ENCODE measurements at regions not wholly inside any gene's neighbourhood (a gene's known extent, or its start where the extent isn't known, plus 50 kb on each side); places are given as distances from the start of the nearest gene placed in this dataset.

DNA sequence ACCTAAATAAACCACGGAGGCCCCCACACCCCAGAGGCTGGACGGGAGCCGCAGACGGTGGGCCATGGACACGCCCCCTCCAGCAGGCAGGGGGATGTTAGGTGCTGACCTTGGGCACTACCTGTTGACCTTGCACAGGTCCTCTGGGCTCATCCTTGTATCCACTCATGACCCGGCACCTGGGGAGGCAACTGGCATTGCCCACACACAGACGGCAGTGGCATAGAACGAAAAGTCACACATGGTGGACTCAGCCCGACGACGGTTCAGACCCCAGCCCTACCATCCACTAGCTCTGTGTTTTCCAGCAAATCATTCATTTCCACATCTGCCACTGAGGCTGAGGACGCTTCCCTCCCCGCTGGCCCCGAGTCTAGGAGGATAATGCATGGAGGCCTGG, 247.7 kb upstream of the PPP2R2D start:
- DNase-seq = no peak

DNA sequence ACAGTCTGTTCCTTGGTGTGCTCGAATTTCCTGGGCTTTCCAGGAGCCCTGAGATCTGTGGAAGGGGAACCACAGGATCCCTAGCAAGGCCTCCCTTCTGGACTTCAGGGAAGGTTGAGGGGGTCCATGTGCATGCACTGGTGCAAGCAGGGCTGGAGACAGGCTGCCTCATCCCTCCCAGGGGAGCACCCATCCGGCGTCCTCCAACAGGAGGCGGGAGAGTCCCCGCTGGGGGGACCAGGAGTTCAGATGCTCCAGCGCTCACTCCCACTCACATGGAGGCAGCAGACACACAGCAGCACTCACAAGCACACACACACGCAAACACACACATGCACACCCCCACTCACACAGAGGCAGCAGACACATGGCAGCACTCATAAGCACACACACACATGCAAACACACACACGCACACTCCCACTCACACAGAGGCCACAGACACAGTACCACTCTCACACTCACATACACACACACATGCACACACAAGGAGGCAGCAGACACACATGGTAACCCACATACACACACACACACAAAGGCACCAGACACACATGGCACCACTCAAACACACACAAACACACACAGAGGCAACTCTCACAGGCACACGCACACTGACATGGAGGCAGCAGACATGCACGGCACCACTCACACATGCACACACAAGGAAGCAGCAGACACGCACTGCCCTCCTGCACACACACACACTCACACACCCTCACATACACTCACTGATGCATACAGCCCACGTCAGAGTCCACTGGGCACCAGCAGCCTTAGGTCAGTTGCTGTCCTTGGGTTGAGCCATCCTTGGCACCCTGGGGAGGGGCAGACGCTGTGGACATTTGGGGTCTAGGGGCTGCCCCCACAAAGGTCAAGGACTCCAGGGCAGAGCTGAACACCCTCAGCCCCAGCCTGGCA, 247.0 kb upstream of the PPP2R2D start:
- DNase-seq = no peak

DNA sequence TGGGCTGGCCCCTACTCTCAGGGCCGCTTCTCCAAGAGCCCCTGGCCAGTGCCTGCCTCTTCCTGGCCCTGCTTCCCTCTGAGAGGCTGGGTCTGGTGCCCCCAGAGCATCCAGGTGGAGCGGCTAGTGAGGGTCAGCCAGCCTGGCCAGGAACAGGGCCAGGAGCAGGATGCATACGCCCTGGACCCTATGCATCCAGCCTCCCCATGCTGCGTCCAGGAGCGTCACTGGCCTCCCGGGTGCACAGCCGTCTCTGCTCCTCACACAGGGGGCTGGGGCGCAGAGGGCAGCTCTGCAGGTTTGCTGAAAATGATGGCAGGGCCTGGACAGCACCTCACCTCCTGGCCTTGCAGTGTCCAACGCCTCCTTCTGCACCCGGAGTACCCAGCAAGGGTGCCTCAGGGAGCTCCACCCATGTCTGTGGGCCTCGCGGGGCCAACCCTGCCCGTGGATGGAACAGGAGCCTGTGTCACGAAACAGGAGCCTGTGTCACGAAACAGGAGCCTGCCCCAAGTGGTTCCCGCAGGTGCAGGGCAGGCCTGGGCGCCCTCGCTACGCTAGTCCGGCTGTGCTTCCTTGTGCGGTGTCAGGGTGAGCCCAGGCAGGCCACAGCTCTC, 246.2 kb upstream of the PPP2R2D start:
- DNase-seq = no peak

DNA sequence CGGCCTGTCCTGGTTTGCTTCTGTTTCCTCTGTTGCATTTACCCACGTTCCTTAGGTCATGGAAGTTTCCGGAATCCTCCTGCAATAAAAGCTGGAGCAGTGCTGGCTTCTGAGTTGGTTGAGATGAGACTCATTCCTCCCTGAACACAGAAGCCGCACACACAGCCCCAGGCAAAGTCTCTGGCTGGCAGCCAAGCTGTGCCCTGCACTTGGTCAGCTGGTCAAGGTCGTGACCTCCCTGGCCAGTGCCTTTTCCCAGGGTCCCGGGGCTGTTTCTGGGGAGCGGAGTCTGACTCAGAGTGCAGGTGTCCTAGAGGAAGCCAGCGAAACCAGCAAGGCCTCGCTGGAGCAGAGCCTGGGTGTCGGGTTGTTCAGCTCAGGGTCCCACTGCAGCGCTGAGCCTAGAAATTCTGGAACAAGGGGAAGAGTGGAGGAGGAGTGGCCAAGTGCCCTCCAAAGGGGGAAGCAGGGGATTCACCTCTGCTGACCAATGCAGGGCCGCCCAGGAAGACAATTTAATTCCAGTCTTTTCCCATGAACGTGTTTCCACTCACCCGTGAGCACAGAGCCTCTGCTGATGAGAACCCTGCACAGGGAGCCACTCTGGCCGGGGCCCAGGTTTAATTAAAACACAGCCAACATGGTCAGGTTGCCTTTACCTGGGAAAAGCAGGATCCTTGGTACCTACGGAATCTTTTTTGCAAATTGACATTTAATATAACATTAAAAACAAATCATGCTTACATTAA, 245.5 kb upstream of the PPP2R2D start:
- no peak for DNase-seq

DNA sequence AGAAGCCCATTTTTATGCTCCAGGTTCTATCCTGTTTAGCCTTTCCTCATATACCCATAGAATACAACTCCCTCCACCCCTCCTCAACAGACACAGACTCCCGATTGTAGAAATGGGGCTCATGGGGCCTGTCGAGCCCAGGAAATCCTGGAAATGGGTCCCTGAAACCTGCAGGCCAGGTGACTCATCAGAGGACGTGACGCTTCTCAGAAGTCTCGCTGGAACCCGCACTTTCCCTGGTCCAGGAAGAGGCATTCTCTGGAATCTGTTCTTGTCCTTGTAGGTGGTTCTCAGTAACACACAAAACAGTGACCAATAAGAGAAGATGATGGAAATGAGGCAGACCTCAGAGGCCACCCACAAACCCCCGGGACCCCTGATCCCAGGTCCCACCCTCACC, 244.8 kb upstream of the PPP2R2D start:
- no peak for DNase-seq

DNA sequence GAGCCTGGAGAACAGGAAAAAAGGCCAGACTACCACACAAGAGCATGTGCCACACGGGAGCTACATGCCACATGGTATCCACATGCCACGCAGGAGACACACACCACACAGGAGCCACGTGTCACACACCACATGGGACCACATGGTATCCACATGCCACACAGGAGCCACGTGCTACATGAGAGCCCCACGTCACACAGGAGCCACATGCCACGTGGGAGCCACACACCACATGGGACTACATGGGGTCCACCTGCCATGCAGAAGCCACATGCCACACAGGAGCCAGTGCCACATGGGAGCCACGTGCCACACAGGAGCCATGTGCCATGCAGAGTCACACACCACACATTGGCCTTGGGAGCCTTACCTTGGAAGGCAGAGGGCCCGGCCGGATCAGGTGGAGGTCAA, 244.4 kb upstream of the PPP2R2D start:
- no peak for DNase-seq

DNA sequence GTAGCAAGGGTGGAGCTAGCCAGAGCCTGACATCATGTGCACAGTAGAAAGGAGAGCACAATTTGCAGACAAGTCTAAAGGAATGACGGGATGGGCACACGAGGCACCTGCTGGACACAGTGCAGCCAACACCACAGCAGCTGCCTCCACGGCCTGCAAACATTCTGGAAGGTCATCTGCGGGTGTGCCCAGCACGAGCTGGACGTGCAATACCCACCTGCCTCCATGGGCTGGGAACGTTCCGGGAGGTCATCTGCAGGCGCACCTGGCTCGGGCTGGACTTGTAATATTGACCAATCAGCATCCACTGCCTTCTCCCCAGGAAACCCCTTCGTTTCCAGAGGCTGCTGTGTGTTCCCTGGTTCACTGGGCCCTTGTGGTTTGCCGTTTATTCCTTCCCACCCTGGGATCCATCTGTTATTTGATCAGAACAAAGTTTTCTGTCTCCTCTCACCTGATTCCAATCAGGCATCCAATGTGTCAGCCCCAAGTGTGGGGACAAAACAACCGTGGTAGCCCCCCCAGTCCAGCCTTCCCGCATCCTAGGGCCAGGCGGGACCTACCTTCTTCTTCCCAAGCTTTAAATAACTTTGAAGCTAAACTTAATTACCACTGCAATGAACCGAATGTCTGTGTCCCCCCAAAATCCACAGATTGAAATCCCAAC, 243.4 kb upstream of the PPP2R2D start:
- DNase-seq = no peak

GRCh38 chr10:131657985-131658330, 242.8 kb upstream of the PPP2R2D start:
- no peak for DNase-seq

GRCh38 chr10:131658476-131659110, 242.2 kb upstream of the PPP2R2D start:
- no peak for DNase-seq

DNA sequence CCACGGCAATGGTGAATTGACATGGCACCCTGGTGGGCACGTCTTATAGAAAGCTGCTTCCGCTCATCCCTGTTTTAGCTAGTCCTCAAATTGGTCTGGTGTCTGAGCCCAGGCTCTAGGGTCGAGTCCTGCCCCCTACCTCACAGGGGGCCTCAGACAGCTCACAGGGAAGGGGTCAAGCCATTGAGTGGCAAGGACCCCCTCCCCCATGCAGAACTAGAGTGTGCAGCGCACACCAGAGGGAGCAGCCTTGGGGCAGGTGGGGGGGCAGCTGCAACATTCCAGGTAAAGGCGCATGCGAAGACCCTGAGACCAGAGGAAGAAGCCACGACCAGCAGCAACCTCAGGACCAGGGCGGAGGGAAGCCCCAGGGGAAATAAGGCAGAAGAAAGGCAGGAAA, 240.4 kb upstream of the PPP2R2D start:
- DNase-seq = no peak

DNA sequence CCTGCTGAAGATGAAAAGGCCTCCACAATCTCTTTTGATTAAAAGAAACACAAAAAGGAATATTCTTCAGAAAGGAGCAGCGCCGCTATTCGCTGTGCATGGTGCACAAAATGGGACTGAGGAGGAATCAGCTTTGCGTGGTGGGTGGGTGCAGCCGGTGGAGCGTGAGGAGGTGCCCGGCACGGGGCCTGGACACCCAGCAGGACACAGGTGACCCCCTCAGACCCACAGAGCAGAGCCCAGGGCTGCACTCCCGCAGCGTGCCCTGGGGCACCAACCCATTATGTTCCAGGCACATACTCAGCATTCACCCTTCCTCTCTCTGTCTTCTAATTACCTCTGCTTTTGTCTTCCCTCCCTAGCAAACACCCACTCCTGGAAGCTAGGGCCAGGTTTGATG, 238.0 kb upstream of the PPP2R2D start:
- no peak for DNase-seq

GRCh38 chr10:131663351-131663750, 237.5 kb upstream of the PPP2R2D start:
- no peak for DNase-seq

- no peak for DNase-seq
Measured at GRCh38 chr10:131666091-131666490, 234.7 kb upstream of the PPP2R2D start.

GRCh38 chr10:131667047-131667446, 233.8 kb upstream of the PPP2R2D start:
- DNase-seq = no peak

DNA sequence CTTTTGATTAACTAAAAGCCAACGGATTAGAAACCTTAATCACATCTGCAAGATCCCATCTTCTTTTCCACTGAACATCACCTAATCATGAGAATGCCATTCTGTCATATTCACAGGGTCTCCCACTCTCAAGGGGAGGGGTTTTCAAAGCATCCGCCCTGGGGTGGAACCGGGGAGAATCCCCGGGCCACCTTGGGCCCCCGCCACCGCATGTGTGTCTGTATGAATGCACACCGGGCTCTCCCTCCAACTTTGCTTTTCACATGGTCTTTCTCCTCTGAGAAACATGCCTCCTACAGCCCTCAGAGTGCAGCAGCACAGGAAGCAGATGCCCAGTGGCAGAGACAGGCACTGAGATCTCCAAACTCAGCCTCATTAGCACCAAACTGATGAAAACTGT, 233.2 kb upstream of the PPP2R2D start:
- no peak for DNase-seq

- no peak for DNase-seq
Measured at GRCh38 chr10:131668903-131669302, 231.9 kb upstream of the PPP2R2D start.

DNA sequence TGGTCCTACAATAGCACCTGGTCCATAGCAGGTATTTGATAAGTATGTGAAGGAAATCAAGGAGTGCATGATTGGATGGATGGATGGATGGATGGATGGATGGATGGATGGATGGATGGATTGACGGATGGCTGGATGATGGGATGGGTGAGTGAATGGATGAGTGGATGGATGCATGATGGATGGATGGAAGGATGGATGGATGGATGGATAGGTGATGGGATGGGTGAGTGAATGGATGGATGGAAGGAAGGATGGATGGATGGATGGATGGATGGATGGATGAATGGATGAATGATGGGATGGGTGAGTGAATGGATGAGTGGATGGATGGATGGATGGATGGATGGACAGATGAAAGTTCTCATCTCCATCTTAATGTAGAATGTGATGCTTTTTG, 231.0 kb upstream of the PPP2R2D start:
- DNase-seq = no peak

DNA sequence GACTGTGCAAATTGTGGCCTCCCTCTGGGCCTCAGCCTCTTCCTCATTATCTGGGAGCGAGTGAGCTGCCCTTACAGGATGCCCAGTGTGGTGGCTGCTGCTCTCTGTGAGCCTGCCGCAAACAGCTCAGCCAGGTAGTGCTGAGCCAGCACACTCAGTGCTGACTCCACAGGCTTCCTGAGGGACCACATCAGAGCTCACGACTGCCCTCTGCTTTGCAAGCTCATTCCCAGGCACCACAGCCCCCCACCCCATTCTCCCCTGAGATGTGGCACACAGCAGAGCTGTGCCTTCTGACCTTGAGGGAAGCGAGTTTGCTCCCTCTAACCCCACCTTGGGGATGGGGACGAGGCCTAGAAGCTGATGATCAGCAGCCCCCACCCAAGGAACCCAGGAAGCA, 230.5 kb upstream of the PPP2R2D start:
- DNase-seq = no peak

GRCh38 chr10:131673396-131673795, 227.4 kb upstream of the PPP2R2D start:
- DNase-seq = no peak

- DNase-seq = no peak
Measured at GRCh38 chr10:131674130-131674529, 226.7 kb upstream of the PPP2R2D start.

GRCh38 chr10:131675104-131675503, 225.7 kb upstream of the PPP2R2D start:
- no peak for DNase-seq

DNA sequence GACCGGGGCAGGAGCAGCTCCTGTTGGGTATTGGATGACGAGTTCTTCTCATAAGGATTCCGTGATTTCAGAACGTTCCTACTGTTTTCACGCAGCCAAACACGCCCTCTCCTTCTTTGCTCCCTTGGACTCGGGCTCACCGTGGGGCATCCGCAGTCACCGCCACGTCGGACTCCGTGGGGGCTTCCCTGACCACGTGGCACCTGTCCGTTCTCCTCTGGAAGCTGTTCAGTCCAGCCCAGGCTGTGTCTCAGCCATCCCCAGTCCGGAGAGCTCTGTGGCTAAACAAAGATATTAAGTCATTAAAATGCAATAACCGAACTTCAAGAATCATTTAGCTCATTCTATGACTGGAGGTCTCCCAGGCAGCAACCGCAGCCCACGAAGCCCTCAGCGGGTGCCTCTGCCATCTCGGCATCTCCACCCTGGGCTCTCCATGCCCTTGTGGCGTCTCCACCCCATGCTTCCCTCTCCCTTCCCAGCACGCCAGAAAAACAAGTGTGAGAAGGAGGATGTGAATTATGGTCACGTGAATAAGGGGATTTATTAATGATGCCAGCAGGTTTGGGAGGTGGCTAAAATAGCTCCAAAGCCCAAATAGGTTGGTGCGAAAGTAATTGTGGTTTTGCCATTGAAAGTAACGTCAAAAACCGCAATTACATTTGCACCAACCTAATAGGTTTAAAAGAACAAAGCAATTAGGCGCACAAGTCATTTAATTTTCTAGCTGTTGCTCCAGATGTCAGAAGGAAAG, 224.6 kb upstream of the PPP2R2D start:
- DNase-seq = no peak

All from KG1 (cell line).